ENCODE measurements at regions not wholly inside any gene's neighbourhood (a gene's known extent, or its start where the extent isn't known, plus 50 kb on each side); places are given as distances from the start of the nearest gene placed in this dataset.

GRCh38 chr2:128622955-128623620, 304.4 kb upstream of the HS6ST1 start:
- in situ Hi-C loops (cut with MboI; ENCODE audit: low sequenced_read_pairs) = no loop called here

GRCh38 chr2:128623776-128624761, 305.4 kb upstream of the HS6ST1 start:
- in situ Hi-C loops (cut with MboI; ENCODE audit: low sequenced_read_pairs) = no loop called here

DNA sequence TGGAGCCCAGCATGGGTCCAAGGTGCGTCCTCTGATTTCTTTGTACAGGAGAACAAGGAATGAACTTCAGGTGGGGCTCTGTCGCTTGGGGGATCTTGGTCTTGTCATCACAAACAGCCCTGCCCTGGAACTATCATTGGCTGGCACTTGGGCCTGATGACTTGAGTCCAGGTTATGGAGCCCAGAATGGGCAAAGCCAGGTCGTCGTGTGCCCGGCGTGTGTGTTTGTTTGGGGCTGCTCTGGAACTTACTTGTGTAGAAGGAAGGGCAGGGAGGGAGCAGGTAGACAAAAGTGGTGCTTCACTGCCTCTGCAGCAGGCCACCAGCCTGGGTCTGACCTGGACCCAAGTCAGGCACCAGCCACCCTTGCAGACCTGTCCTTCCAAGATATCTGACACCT, 306.3 kb upstream of the HS6ST1 start:
- in situ Hi-C loops (cut with MboI; ENCODE audit: low sequenced_read_pairs) = no loop called here

DNA sequence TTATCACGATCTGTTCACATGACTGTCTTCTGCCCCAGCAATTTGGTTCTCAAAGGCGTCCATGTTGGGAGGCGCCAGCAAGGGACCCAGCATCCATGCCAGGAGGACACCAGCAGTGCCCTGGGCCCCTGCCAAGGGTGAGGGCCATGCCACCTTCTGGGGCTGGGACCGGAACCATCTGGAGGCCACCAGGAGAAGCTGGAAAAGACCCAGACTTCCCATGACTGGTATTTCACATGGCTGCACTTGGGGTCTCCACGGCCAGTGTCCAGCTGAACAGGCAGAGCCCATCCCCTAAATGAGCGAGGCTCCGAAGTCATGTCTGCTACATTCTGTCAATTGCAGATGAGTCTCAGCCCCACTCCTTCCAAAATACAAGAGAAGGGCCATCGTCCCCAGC, 306.8 kb upstream of the HS6ST1 start:
- in situ Hi-C loops (cut with MboI; ENCODE audit: low sequenced_read_pairs) = no loop called here

GRCh38 chr2:128625963-128626759, 307.5 kb upstream of the HS6ST1 start:
- in situ Hi-C loops (cut with MboI; ENCODE audit: low sequenced_read_pairs) = no loop called here

DNA sequence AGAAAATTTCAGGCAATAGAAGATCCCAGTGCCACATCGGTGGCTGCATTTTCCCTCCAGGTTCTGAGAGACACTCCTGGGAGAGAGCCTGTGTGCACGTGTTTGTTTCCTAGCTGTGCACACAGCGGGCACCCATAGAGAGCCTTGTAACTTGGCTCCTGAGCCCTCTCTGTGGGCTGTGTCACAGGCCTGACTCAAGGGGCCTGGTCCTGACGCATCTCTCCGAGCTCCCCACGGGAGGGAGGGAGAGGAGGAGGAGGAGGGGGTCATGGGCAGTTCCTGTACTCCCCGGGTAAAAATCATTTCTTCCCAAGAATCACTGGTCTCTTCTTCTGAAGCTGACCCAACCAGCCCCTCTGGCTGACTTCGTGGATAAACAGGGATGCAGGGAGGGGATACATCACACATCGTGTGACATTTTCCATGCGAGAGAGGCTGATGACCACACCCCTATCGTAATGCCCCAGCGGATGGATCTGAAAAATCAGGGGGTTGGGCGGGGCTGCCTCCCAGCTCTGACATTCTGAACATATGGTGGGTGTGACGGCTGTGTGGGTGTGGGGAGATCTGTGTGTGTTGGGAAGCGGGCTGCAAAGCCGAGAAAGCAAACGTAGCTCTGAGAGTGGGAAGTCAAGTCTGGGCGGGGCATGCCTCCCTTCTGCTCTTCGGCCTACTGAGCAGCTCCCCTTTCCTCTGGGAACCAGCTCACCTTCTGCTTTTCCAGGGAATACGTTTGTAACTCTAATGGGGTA, 308.3 kb upstream of the HS6ST1 start:
- in situ Hi-C loops (cut with MboI; ENCODE audit: low sequenced_read_pairs) = no loop called here

DNA sequence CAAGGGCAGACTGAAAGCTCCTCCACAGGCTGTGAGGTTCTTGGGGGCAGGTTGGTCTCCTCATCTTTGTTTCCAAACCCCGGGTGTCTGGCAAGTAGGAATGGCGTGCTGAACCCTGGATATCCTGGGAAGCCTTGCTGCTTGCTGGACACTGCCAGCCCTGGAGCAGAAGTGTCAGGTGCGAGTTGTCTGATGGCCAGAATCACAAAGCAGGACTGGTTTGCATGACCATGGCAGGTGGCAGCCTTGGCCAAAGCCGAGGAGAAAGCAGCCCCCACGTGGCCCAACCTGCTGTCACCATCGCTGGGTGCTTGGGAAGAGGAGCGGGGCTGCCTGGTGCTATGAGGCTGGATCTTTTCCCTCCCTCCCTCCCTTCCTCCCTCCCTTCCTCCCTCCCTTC, 309.5 kb upstream of the HS6ST1 start:
- in situ Hi-C loops (cut with MboI; ENCODE audit: low sequenced_read_pairs) = no loop called here

- in situ Hi-C loops (cut with MboI; ENCODE audit: low sequenced_read_pairs) = no loop called here
Measured at GRCh38 chr2:128628996-128629395, 310.3 kb upstream of the HS6ST1 start.

DNA sequence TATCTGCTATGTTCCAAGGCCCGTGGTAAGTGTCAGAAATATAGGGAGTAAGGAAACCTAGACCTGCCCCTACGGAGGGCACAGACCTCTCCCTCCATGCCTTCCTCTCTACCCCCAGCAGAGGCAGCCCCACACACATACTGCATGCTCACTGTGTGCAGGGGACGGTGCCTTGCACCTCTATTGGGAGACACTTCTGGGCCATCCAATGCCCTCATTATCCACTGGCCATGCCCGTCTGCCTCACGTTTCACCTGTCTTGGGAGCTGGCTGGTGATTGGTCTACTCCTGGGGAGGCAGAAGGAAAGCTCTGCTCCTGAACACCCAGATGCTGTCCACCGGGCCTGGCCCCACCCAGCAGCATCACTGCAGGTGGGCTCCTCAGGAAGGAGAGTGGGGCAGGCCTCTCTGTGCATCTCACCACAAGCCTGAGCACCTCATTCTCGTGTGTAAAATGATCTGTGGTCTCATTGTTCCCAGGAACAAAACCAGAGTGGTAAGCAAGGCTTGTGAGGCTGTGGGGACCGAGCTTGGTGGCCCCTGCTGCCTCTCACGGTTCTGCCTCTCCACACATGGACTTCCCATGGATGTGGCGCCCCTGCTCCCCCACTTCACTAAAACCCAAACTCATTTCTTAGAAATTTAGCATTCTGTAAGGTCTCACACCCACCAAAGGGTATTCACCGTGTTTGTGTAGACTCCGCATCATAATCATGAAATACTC, 312.5 kb upstream of the HS6ST1 start:
- in situ Hi-C loops (cut with MboI; ENCODE audit: low sequenced_read_pairs) = no loop called here

DNA sequence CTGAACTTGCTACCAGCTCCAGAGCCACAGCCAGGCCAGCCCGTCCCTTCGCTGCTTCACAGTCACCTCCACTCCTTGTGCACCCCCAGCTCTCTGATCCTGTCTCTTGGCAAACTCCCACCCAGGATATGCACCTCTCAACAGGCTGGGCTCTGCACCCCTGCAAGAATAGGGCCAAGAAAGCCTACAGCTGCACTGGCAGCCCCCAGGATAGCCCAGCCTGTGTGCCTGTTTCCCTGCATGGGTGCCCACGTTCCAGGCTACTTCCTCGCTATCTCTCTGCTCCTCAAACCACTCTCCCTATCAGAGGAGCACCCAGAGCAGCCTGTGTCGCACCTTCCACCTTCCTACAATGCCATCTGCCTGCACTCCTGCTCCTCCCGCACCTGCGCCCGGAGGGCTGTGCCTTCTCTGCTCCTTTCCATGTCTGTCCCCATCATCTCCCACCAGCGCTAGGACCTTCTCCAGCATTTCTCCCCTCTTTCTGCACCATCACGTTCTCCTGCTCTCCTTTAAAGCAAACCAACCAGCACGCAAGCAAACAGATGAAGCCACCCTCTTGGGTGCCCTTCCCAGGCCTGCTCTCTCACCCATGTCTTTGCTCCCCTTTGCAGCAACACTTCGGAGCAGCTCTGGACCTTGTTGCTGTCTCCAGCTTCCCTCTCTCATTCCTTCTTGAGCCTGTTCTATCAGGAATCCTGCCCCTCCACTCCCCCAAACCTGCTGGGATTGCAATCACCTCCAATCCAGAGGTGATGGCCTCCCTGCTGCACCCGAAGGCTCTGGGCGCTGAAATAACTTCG, 313.2 kb upstream of the HS6ST1 start:
- in situ Hi-C loops (cut with MboI; ENCODE audit: low sequenced_read_pairs) = no loop called here

DNA sequence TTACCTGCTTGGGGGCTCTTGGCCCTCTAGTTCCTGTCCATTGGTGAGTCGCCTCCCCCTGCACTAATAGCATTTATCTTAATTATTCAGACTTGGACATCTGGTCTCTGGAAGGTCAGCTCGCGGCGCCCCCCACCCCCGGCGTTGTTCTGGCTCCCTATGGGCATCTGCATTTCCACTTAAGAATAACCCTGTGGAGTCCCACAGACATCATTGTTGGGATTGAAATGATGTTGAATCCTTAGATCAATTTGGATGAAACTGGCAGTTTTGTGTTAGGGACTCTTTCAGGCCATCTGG, 313.8 kb upstream of the HS6ST1 start:
- in situ Hi-C loops (cut with MboI; ENCODE audit: low sequenced_read_pairs) = no loop called here

DNA sequence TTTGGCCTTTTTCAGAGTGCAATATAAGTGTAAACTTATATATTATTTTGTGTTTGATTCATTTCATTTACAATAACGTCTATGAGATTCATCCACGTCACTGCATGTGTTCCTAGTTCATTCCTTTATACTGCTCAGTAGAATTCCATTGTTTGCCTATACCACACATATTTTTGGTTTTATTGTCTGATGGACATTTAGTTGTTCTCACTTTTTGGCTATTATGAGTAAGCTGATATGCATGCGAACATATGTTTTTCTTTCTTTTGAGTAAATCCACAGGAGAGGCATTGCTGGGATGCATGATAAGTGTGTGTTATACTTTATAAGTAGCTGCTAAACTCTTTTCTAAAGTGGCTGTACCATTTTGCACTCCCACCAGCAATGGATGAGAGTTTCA, 314.8 kb upstream of the HS6ST1 start:
- in situ Hi-C loops (cut with MboI; ENCODE audit: low sequenced_read_pairs) = no loop called here

DNA sequence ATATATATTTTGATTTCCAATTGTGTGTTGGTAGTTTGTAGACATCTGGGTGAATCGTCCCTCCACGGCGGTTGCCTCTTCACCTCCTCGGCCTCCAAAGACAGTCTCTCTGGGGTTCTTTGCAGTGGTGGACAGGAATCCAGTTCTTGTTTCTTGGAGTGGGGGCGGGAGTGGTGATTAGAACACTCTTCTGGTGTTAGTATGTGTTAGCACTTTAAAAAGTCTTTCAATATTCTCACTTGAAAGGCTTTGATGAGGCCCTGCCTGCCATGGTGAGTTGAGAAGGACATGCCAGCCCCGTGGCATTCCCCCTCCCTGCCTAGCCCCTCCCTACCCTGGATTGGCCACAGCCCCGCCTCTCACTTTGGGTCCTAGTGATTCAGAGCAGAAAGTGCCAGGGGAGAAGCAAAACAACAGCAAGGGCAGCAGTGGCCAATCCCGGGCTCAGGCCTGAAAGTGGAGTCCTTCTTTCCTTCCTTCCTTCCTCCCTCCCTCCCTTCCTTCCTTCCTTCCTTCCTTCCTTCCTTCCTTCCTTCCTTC, 316.8 kb upstream of the HS6ST1 start:
- in situ Hi-C loops (cut with MboI; ENCODE audit: low sequenced_read_pairs) = no loop called here

DNA sequence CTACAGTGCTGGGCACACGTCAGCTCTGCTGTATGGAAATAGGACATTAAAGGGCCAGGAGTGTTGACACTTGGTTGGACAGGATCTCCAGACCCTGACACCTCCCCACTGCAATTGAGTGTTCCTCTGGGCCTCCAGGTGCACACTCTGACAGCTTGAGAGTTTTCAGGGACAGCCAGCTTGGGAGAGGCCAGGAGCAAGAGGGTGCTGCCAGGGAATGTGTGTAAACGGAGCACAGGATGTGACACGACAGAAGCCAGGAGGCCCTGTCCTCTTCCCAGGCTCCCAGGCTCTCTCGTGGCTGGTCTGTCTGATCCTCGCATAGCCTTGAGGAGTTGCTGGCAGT, 318.1 kb upstream of the HS6ST1 start:
- in situ Hi-C loops (cut with MboI; ENCODE audit: low sequenced_read_pairs) = no loop called here

GRCh38 chr2:128637481-128638155, 318.9 kb upstream of the HS6ST1 start:
- in situ Hi-C loops (cut with MboI; ENCODE audit: low sequenced_read_pairs) = no loop called here

GRCh38 chr2:128638341-128639119, 319.9 kb upstream of the HS6ST1 start:
- in situ Hi-C loops (cut with MboI; ENCODE audit: low sequenced_read_pairs) = no loop called here

DNA sequence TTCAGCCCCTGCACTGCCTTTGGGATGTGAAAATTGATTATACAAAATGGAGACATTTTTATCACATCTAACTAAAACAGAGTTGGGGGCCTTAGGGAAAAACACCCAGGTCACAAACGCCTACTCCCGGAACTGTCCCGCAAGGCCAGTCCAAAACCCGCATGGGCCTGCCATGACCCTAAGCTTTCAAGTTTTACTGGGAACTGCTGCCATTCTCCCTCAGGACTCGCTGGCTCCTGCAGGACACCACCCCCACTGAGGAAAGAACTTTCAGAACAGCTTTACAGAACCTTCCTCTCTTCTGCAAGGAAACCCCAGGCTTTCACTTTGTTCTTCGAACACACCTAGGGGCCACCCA, 320.4 kb upstream of the HS6ST1 start:
- in situ Hi-C loops (cut with MboI; ENCODE audit: low sequenced_read_pairs) = no loop called here

GRCh38 chr2:128639693-128640092, 321.0 kb upstream of the HS6ST1 start:
- in situ Hi-C loops (cut with MboI; ENCODE audit: low sequenced_read_pairs) = no loop called here

All from HL-60/S4 (cell line).